ENCODE measurements at regions not wholly inside any gene's neighbourhood (a gene's known extent, or its start where the extent isn't known, plus 50 kb on each side); places are given as distances from the start of the nearest gene placed in this dataset.

GRCh38 chr1:60893136-60893930, 189.0 kb upstream of the NFIA start:
- TF ChIP-seq CTCF (IDR thresholded peaks at IDR 0.05; ENCODE audit: insufficient read depth, low read length, missing control alignments): no peak
- H3K4me3 ChIP-seq (ENCODE audit: low read depth, low read length): no peak overlapping the region
- ChIA-PET CTCF (no interaction called here), POLR2A (no interaction called here)
- no peak for DNase-seq (ENCODE audit: low read depth, low spot score)

GRCh38 chr1:60891765-60892164, 190.6 kb upstream of the NFIA start:
- ChIA-PET POLR2A (no interaction called here), CTCF (no interaction called here)
- no peak for DNase-seq (ENCODE audit: low read depth, low spot score)
- no peak overlapping the region for H3K4me3 ChIP-seq (ENCODE audit: low read depth, low read length)
- TF ChIP-seq CTCF (IDR thresholded peaks at IDR 0.05; ENCODE audit: insufficient read depth, low read length, missing control alignments): no peak

GRCh38 chr1:60891281-60891680, 191.1 kb upstream of the NFIA start:
- H3K4me3 ChIP-seq (ENCODE audit: low read depth, low read length): no peak overlapping the region
- CTCF ChIA-PET: no interaction called here
- TF ChIP-seq CTCF (IDR thresholded peaks at IDR 0.05; ENCODE audit: insufficient read depth, low read length, missing control alignments): no peak
- POLR2A ChIA-PET: no interaction called here
- DNase-seq (ENCODE audit: low read depth, low spot score): no peak

GRCh38 chr1:60890664-60891063, 191.7 kb upstream of the NFIA start:
- ChIA-PET CTCF (no interaction called here), POLR2A (no interaction called here)
- no peak overlapping the region for H3K4me3 ChIP-seq (ENCODE audit: low read depth, low read length)
- no peak for TF ChIP-seq CTCF (IDR thresholded peaks at IDR 0.05; ENCODE audit: insufficient read depth, low read length, missing control alignments)
- DNase-seq (ENCODE audit: low read depth, low spot score): no peak

GRCh38 chr1:60889709-60890108, 192.7 kb upstream of the NFIA start:
- DNase-seq (ENCODE audit: low read depth, low spot score): no peak
- H3K4me3 ChIP-seq (ENCODE audit: low read depth, low read length): no peak overlapping the region
- ChIA-PET POLR2A (no interaction called here), CTCF (no interaction called here)
- TF ChIP-seq CTCF (IDR thresholded peaks at IDR 0.05; ENCODE audit: insufficient read depth, low read length, missing control alignments): no peak

- ChIA-PET CTCF (no interaction called here), POLR2A (no interaction called here)
- no peak for DNase-seq (ENCODE audit: low read depth, low spot score)
- TF ChIP-seq CTCF (IDR thresholded peaks at IDR 0.05; ENCODE audit: insufficient read depth, low read length, missing control alignments): no peak
- no peak overlapping the region for H3K4me3 ChIP-seq (ENCODE audit: low read depth, low read length)
Measured at GRCh38 chr1:60888126-60888525, 194.2 kb upstream of the NFIA start.
